Mesodermal cell (in vitro differentiated cells): ENCODE measurements at regions not wholly inside any gene's neighbourhood (a gene's known extent, or its start where the extent isn't known, plus 50 kb on each side); places are given as distances from the start of the nearest gene placed in this dataset.

Source experiments
- H3K27ac ChIP-seq: 2 replicates; pipeline ENCODE4 v1.7.0; 2013; ENCODE audit warnings: mild to moderate bottlenecking, low read depth, low read length, moderate library complexity; ENCODE audit not compliant: severe bottlenecking
- H3K36me3 ChIP-seq: 2 replicates; pipeline ENCODE4 v1.7.1; 2013; ENCODE audit warnings: mild to moderate bottlenecking, low read length, moderate library complexity; ENCODE audit not compliant: control insufficient read depth, insufficient read depth
- H3K4me1 ChIP-seq: one replicate; pipeline ENCODE4 v1.7.1; 2013; ENCODE audit warnings: mild to moderate bottlenecking, low read length; ENCODE audit not compliant: insufficient read depth, control insufficient read depth, poor library complexity, severe bottlenecking
- H3K4me3 ChIP-seq: 2 replicates; pipeline ENCODE4 v1.7.0; 2013; ENCODE audit warnings: low read length, control low read depth, mild to moderate bottlenecking; ENCODE audit not compliant: insufficient read depth, poor library complexity, severe bottlenecking; ENCODE audit errors: extremely low read depth
- H3K9me3 ChIP-seq: 2 replicates; pipeline ENCODE4 v1.7.1; 2013; ENCODE audit warnings: mild to moderate bottlenecking, low read length, moderate library complexity; ENCODE audit not compliant: control insufficient read depth
- WGBS, 2 experiments: methylation state at CpG; one replicate each; pipeline ENCODE4 v1.1.5; 2013; ENCODE audit warnings: missing lambda C conversion rate in 2 of 2; ENCODE audit not compliant: insufficient coverage in 2 of 2; 5-methylcytosine and 5-hydroxymethylcytosine counted together

DNA sequence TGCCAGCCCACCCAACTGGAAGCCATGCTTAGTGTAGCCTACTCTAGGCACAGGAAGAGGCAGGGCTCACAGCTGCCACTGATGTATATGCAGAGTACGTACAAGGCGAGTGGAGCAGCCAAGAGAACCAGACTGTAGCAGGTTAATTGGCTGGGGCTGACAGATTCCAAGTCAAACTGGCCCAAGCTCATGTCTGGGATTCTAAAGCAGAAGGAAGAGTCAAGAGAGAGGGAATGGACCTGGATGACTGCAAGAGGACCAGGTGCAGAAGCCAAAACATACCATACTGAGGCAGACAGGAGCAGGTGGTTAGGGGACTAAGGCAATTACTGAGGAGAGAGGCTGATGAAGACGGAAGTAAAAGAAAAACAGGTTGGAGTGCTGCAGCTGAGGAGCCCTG lies 51.3 kb upstream of the LRRN2 start:
- WGBS, 2 experiments = 84 to 92% methylated on average over 2 of the region's 3 CpGs
- Histone ChIP-seq H3K9me3 (no peaks in the 10 kb centered on the region), H3K4me3 (no peak overlapping the region), H3K4me1 (no peaks in the 10 kb centered on the region), H3K27ac (no peak overlapping the region), H3K36me3 (no peaks in the 10 kb centered on the region)

DNA sequence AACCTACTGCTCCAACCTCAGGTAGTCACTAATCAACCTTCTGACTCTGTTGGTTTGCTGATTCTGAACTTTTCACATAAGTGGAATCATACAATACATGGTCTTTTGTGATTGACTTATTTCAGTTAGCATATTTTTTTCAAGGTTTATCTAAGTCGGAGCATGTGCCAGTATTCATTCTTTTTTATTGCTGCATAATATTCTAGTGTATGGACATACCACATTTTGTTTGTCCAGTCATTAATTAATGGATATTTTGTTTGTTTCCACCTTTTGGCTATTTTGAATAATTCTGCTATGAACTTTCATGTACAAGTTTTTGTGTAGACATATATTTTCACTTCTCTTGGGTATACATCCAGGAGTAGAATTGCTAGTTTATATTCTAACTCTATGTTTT lies 53.0 kb upstream of the LRRN2 start:
- WGBS, 2 experiments = no CpG with 5 or more reads among the region's 1 CpG
- no peaks in the 10 kb centered on the region for H3K9me3 ChIP-seq
- H3K4me1 ChIP-seq = no peaks in the 10 kb centered on the region
- H3K27ac ChIP-seq = no peak overlapping the region
- no peak overlapping the region for H3K4me3 ChIP-seq
- H3K36me3 ChIP-seq = no peaks in the 10 kb centered on the region

DNA sequence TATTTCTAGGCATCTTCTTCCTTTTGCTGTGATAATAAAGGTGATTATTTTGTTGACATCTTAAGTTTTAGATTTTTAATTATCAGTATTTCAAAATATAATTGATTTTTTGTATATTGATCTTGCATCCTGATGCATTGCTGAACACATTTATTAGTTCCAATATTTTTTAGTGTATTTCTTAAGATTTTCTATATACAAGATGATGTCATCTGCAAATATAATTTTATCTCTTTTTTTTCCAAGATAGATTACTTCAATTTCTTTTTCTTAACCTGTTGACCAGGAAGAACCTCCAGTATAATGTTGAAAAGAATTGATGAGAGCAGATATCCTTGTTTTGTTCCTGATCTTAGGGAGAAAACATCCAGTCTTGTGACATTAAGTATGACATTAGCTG lies 54.8 kb upstream of the LRRN2 start:
- Histone ChIP-seq H3K9me3 (no peaks in the 10 kb centered on the region), H3K4me1 (no peaks in the 10 kb centered on the region), H3K4me3 (no peak overlapping the region), H3K27ac (no peak overlapping the region), H3K36me3 (no peaks in the 10 kb centered on the region)

DNA sequence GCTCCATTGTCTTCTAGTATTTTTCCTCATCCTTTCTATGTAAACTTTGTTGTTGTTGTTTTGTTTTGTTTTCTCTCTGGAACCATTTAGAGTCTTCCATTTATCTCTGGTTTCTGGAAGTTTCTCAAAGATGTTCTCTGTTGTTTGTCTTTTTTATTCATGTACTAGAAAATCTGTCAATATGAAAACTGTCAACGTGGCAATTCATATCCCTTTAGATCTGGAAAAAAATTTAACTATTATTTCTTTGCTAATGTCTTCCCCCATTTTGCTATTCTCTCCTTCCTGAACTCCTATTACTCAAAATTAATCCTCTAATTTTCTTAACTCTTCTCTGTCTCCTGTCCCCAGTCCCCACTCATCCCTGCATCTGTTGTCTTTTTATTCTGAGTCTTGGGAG lies 55.9 kb upstream of the LRRN2 start:
- 71% methylated on average over 1 of the region's 1 CpG; no CpG with 5 or more reads in 1 of the 2 experiments for WGBS, 2 experiments
- no peak overlapping the region for H3K27ac ChIP-seq
- no peaks in the 10 kb centered on the region for H3K36me3 ChIP-seq

DNA sequence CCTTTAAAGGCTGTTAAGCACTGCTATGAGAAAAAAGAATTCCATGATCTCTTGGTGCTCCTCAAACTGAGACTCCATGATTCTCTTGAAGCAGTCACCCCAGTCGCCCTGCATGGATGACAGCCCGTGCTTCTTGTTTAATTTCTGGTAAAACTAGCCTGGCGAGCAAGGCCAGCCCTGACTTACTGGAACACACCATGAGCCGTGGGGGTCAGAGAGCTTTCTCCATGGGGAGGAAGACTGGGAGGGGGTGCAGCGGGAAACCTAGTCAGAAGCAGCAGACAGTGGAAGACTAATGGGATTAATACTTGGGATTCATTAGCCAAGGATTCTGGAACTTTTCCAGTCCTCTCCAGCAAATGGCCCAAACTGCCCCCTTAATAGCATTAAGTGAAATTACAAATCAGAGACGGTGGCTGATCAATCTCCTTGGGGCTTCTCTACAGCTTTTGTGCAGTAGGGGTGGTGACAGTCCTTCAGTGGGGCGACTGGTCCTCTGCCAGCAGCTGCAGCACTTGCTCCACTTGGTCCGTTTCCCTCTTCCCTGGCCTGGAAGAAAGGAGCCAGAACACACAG lies 57.2 kb upstream of the LRRN2 start:
- Histone ChIP-seq H3K36me3 (no peaks in the 10 kb centered on the region), H3K4me1 (no peaks in the 10 kb centered on the region), H3K9me3 (no peaks in the 10 kb centered on the region), H3K4me3 (no peak overlapping the region), H3K27ac (no peak overlapping the region)
- WGBS, 2 experiments = 94 to 98% methylated on average over 7 of the region's 8 CpGs

More for the DNA sequence above, 55.9 kb upstream of the LRRN2 start:
- no peaks in the 10 kb centered on the region for H3K9me3 ChIP-seq
- H3K4me3 ChIP-seq = no peak overlapping the region
- no peaks in the 10 kb centered on the region for H3K4me1 ChIP-seq

DNA sequence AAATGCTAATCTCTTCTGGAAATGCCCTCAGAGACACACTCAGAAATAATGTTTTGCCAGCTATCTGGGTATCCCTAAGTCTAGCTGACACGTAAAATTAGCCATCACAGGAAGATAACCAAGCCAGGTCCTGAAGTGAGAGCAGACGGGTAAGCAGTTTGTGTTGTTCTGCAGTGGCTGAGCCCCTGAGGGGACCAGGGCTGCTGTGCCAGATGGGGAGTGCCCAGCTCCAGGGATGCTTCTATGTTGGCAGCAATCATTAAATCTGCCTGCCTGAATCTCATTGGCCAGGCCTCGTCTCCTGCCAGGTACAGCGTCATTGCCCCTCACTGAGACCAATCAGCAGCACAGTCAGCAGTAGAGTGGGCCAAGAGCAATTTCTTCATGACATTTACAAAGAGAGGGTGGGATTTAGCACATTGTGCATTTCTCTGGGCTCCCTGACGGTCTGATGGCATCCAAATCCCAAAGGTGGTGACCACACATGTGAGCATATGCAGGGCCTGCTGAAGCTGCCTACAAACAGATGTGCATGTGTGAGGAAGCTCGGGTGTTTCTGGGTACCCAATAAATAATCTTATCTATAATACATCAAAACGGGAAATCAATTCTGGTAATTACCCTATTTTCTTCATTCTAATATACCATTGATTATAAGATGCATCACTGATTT lies 58.7 kb upstream of the LRRN2 start:
- Histone ChIP-seq H3K27ac (no peak overlapping the region), H3K36me3 (no peaks in the 10 kb centered on the region), H3K4me1 (no peaks in the 10 kb centered on the region), H3K4me3 (no peak overlapping the region), H3K9me3 (no peaks in the 10 kb centered on the region)
- 87 to 89% methylated on average over 4 to 5 of the region's 7 CpGs for WGBS, 2 experiments

DNA sequence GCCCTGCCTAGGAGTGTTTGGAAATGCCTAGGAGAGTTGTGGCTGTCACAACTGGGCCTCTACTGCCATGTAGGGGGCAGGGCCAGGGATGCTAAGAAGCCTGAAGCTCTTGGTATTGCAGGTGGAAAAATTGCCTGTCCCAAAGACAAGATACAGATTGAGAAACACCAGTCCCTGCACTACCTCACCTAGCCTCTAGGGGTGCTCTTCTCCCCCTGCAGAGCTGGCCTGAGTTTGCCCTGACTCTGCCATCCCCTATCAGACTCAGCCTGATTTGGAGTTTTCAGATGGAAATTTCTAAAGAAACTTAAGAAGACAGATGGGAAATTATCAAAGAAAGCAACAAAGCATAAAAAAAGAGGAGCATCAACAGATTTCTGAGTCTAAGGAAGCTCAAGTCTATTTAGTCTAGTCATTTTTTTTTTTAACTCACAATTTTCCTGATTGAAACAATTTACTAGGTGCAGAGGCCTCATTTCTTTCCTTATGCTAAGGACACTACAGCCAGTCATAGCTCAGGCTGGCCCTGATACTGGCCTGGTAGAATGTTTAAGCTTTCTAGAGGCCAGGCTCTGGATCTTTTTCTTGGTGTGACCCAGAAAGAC lies 61.4 kb upstream of the LRRN2 start:
- Histone ChIP-seq H3K9me3 (no peaks in the 10 kb centered on the region), H3K4me1 (no peaks in the 10 kb centered on the region), H3K27ac (no peak overlapping the region), H3K36me3 (no peaks in the 10 kb centered on the region), H3K4me3 (no peak overlapping the region)

DNA sequence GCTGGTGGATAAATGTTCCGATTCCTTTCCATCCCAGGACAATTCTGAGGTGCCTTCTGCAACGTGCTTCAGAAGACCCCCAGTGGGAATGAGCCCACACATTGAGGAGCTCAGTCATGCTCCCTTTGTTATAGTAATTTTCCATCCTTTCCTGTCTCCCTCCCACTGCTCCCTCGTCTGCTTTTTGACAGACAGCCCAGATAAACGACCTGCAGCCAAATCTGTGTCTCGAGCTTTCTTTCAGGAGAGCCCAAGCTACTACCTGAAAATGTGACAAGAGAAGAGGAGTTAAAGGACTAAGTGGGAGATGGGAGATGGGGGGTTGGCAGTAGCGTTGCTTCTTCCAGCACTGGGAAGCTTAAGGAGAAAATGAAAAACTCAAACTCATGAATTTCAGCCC lies 65.9 kb upstream of the LRRN2 start:
- no peaks in the 10 kb centered on the region for H3K36me3 ChIP-seq
- no peak overlapping the region for H3K27ac ChIP-seq
- H3K9me3 ChIP-seq = no peaks in the 10 kb centered on the region
- no peaks in the 10 kb centered on the region for H3K4me1 ChIP-seq
- WGBS, 2 experiments = 44 to 64% methylated on average over 4 to 5 of the region's 6 CpGs
- H3K4me3 ChIP-seq = no peak overlapping the region

DNA sequence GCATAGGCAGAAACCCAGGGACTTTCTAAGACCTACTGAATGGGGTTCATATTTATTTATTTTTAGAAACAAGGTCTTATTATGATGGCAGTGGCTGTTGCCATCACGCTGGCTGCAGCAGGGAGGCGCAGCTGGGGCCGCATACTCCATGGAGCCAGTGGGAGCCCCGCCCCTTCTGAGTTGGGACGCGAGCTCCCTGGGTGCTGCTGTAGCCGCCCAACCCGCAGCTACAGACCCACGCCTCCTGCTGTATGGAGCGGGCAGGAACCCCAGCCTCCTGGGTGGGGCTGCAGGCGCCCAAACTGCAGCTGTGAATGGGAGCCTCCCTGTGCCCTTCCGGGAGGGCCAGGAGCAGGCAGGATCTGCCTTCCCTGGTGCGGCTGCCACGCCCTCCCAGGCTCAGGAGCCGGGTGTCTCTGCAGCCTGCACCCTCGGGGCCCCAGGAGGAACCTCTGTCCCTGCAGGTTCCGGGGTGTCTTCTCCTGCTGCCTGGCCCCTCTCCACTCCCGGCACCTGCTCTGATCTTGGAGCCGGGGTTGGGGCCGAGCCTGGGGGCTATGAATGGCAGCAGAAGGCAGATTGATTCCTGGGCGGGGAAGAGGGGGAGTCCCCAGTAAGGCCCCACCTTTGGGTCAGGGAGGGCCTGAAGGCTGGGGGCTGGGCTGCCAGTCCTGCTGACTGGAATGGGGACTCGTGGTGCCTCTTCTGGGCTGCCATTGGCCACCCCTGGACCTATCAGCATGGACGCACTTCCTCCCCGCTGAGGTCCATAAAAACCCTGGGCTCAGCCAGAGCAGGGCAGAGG lies 66.5 kb upstream of the LRRN2 start:
- no peaks in the 10 kb centered on the region for H3K4me1 ChIP-seq
- no peaks in the 10 kb centered on the region for H3K9me3 ChIP-seq
- no peak overlapping the region for H3K27ac ChIP-seq
- no peaks in the 10 kb centered on the region for H3K36me3 ChIP-seq
- H3K4me3 ChIP-seq = no peak overlapping the region
- 90 to 95% methylated on average over 21 to 24 of the region's 24 CpGs for WGBS, 2 experiments

DNA sequence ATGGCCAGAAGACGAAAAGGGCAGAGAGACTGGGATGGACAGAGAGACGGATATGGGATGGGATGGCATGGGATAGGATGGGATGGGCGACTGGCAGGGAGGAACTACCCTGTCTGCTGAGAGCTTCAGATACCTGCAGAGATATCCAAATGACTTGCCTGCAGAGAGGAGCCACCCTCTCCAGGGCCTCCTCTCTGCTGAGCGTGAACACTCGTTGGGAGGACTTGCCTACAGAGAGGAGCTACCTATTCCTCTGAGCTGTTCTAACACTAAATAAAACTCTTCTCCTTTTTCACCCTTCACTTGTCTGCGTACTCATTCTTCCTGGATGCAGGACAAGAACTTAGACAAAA lies 67.1 kb upstream of the LRRN2 start:
- no peaks in the 10 kb centered on the region for H3K36me3 ChIP-seq
- no peaks in the 10 kb centered on the region for H3K4me1 ChIP-seq
- WGBS, 2 experiments = 88 to 97% methylated on average over 5 to 6 of the region's 6 CpGs
- H3K4me3 ChIP-seq = no peak overlapping the region
- H3K27ac ChIP-seq = no peak overlapping the region
- H3K9me3 ChIP-seq = no peaks in the 10 kb centered on the region

DNA sequence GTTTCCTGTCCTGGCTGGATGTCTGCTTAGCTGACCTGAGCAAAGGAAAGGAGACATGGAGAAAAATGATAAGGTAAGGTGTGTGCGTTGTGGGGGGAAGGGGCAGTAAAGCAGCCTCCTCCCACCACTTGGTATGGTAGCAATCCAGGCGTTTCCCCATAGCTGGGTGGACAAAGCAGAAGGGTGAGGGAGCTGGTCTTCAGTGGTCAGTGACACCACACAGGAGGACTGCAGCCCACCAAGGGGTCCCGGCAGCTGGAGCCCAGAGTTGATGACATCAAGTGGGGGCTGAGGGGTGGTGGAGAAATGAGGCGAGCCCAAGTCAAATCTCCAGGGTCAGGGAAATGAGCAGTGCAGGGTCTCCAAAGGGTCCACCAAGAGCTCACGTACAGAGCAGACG lies 69.3 kb upstream of the LRRN2 start:
- Histone ChIP-seq H3K36me3 (no peaks in the 10 kb centered on the region), H3K4me1 (no peaks in the 10 kb centered on the region), H3K4me3 (no peak overlapping the region), H3K27ac (no peak overlapping the region), H3K9me3 (no peaks in the 10 kb centered on the region)
- 91 to 93% methylated on average over 4 to 6 of the region's 6 CpGs for WGBS, 2 experiments
